ENCODE measurements at regions not wholly inside any gene's neighbourhood (a gene's known extent, or its start where the extent isn't known, plus 50 kb on each side); places are given as distances from the start of the nearest gene placed in this dataset.

GRCh38 chr6:169972101-169972651 lies 220.8 kb downstream of the ERMARD start:
- Histone ChIP-seq H3K4me3 (ENCODE audit: low read depth in 1 of 2, low read length in 1 of 2) (no peak overlapping the region), H3K4me1 (ENCODE audit: control insufficient read depth in 1 of 2, insufficient read depth in 1 of 2, low read depth in 1 of 2, low read length in 1 of 2) (no peaks in the 10 kb centered on the region), H3K9me3 (no peaks in the 10 kb centered on the region), H3K27me3 (peaks cover 9% of the 10 kb centered on the region), H3K27ac (no peak overlapping the region), H3K36me3 (no peaks in the 10 kb centered on the region)
- TF ChIP-seq, protein P1, sequence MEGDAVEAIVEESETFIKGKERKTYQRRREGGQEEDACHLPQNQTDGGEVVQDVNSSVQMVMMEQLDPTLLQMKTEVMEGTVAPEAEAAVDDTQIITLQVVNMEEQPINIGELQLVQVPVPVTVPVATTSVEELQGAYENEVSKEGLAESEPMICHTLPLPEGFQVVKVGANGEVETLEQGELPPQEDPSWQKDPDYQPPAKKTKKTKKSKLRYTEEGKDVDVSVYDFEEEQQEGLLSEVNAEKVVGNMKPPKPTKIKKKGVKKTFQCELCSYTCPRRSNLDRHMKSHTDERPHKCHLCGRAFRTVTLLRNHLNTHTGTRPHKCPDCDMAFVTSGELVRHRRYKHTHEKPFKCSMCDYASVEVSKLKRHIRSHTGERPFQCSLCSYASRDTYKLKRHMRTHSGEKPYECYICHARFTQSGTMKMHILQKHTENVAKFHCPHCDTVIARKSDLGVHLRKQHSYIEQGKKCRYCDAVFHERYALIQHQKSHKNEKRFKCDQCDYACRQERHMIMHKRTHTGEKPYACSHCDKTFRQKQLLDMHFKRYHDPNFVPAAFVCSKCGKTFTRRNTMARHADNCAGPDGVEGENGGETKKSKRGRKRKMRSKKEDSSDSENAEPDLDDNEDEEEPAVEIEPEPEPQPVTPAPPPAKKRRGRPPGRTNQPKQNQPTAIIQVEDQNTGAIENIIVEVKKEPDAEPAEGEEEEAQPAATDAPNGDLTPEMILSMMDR (IDR thresholded peaks at IDR 0.05): no peak

GRCh38 chr6:169971081-169971861 lies 219.8 kb downstream of the ERMARD start:
- Histone ChIP-seq H3K36me3 (no peaks in the 10 kb centered on the region), H3K27ac (no peak overlapping the region), H3K4me1 (ENCODE audit: control insufficient read depth in 1 of 2, insufficient read depth in 1 of 2, low read depth in 1 of 2, low read length in 1 of 2) (no peaks in the 10 kb centered on the region), H3K27me3 (peaks cover 1% of the 10 kb centered on the region), H3K4me3 (ENCODE audit: low read depth in 1 of 2, low read length in 1 of 2) (no peak overlapping the region), H3K9me3 (no peaks in the 10 kb centered on the region)
- TF ChIP-seq, protein P1 (IDR thresholded peaks at IDR 0.05): no peak

DNA sequence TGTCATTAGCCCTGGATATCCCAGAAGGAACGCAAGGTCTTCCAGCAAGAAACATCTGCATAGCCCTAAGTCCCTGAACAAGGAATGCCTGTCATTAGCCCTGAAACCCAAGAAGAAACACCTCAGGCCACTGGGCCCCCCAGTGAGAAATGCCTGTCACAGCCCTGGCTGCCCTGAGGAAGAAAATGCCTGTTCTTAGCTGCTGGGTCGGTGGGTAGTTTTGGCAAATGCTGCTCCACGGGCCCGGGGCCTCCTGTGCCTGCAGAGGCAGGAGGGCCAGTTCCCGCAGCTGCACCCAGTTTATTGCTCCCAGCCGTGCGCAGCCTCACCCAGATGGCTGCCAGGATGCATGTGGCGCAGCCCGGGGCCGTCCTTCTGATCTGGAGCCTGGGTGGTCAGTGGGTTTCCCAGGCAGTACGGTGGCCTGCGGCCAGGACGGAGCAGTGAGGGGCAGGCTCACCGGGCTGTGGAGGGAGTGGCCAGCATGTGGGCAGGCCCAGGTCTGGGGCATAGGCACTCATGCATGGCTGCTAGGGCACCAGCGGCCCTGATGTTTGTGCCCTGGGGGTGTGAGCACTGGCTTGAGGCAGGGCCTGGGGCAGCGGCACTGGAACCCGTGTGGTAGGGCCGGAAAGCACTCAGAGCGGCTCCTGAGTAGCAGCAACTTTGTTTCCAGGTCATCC lies 219.0 kb downstream of the ERMARD start:
- H3K36me3 ChIP-seq: no peaks in the 10 kb centered on the region
- H3K9me3 ChIP-seq: no peaks in the 10 kb centered on the region
- TF ChIP-seq, protein P1 (IDR thresholded peaks at IDR 0.05): no peak
- H3K4me3 ChIP-seq (ENCODE audit: low read depth in 1 of 2, low read length in 1 of 2): no peak overlapping the region
- H3K27ac ChIP-seq: no peak overlapping the region
- H3K4me1 ChIP-seq (ENCODE audit: control insufficient read depth in 1 of 2, insufficient read depth in 1 of 2, low read depth in 1 of 2, low read length in 1 of 2): no peaks in the 10 kb centered on the region
- no peaks in the 10 kb centered on the region for H3K27me3 ChIP-seq

GRCh38 chr6:169969372-169970099 lies 218.1 kb downstream of the ERMARD start:
- TF ChIP-seq, protein P1 (IDR thresholded peaks at IDR 0.05): no peak
- Histone ChIP-seq H3K36me3 (no peaks in the 10 kb centered on the region), H3K4me1 (ENCODE audit: control insufficient read depth in 1 of 2, insufficient read depth in 1 of 2, low read depth in 1 of 2, low read length in 1 of 2) (no peaks in the 10 kb centered on the region), H3K4me3 (ENCODE audit: low read depth in 1 of 2, low read length in 1 of 2) (no peak overlapping the region), H3K27me3 (no peaks in the 10 kb centered on the region), H3K9me3 (no peaks in the 10 kb centered on the region), H3K27ac (no peak overlapping the region)

DNA sequence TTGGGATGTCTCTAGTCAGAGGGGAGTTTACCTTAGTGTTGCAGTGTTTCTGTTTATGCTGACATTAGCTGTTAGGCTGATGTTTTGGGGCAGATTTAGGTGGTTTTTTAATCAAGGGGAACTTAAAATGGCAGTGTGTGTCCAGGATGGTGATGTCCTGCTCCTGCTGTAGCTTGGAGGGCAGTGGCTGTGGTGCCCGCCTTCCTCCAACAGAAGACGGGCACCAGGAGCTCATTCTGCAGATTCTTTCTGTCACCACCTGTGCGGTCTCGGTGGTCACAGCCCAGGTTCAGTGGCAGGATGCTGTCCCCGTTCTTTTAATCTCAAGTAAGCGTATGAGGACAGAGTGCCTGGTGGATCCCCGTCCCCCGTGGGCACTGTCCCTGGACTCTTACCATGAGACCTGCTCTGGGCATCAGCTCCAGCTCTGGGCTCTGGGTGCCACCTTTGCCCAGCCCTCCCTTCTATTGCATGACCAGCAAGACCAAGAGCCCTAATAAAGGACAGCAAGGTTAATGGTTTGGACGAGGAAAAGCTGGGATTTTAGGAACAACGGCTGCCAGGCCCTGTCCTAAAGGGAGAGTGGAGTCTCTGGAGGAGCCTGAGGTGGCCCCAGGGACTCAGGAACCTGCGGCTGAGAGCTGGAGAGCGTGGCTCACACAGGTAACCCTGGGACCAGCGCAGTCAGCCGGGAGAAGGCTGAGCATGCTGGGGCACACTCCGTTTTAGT lies 217.3 kb downstream of the ERMARD start:
- Histone ChIP-seq H3K9me3 (no peaks in the 10 kb centered on the region), H3K4me3 (ENCODE audit: low read depth in 1 of 2, low read length in 1 of 2) (no peak overlapping the region), H3K36me3 (no peaks in the 10 kb centered on the region), H3K4me1 (ENCODE audit: control insufficient read depth in 1 of 2, insufficient read depth in 1 of 2, low read depth in 1 of 2, low read length in 1 of 2) (no peaks in the 10 kb centered on the region), H3K27me3 (no peaks in the 10 kb centered on the region), H3K27ac (no peak overlapping the region)
- TF ChIP-seq, protein P1 (IDR thresholded peaks at IDR 0.05): no peak
